ENCODE measurements at regions not wholly inside any gene's neighbourhood (a gene's known extent, or its start where the extent isn't known, plus 50 kb on each side); places are given as distances from the start of the nearest gene placed in this dataset.

GRCh38 chr3:146884296-146884695, 279.1 kb upstream of the PLSCR5 start:
- Mint-ChIP-seq H3K9me3 (peaks cover 0 to 17% (median 4%) of the 10 kb centered on the region in 11 donors), H3K4me1 (no peaks in the 10 kb centered on the region), H3K27ac (no peak overlapping the region), H3K36me3 (no peaks in the 10 kb centered on the region), H3K4me3 (no peak overlapping the region), H3K27me3 (no peaks in the 10 kb centered on the region)
- DNase-seq (no peak), ATAC-seq (no peak)
- ChIA-PET CTCF (no interaction called here), POLR2A (no interaction called here)
- intact Hi-C loops (cut with micrococcal nuclease) = no loop called here
- Histone ChIP-seq H3K4me3 (ENCODE audit: low read length) (no peak overlapping the region), H3K27ac (ENCODE audit: low read depth, low read length) (no peak overlapping the region), H3K27me3 (ENCODE audit: control insufficient read depth in 2 of 2, insufficient read depth in 2 of 2, low read length in 2 of 2) (no peaks in the 10 kb centered on the region), H3K9me3 (ENCODE audit: control insufficient read depth in 2 of 3, low read length in 3 of 3) (no peaks in the 10 kb centered on the region), H3K4me1 (ENCODE audit: control insufficient read depth in 2 of 2, insufficient read depth in 2 of 2, low read length in 2 of 2) (no peaks in the 10 kb centered on the region), H3K36me3 (ENCODE audit: control insufficient read depth in 2 of 3, insufficient read depth in 3 of 3, low read length in 3 of 3) (no peaks in the 10 kb centered on the region)

- Histone ChIP-seq H3K27ac (ENCODE audit: low read depth, low read length) (no peak overlapping the region), H3K27me3 (ENCODE audit: control insufficient read depth in 2 of 2, insufficient read depth in 2 of 2, low read length in 2 of 2) (no peaks in the 10 kb centered on the region), H3K4me3 (ENCODE audit: low read length) (no peak overlapping the region), H3K9me3 (ENCODE audit: control insufficient read depth in 2 of 3, low read length in 3 of 3) (no peaks in the 10 kb centered on the region), H3K36me3 (ENCODE audit: control insufficient read depth in 2 of 3, insufficient read depth in 3 of 3, low read length in 3 of 3) (no peaks in the 10 kb centered on the region), H3K4me1 (ENCODE audit: control insufficient read depth in 2 of 2, insufficient read depth in 2 of 2, low read length in 2 of 2) (no peaks in the 10 kb centered on the region)
- no peaks in the 10 kb centered on the region for H3K27me3 Mint-ChIP-seq
- H3K4me3 Mint-ChIP-seq = no peak overlapping the region
- DNase-seq (no peak), ATAC-seq (no peak)
- H3K9me3 Mint-ChIP-seq = peaks cover 0 to 17% (median 4%) of the 10 kb centered on the region in 11 donors
- H3K27ac Mint-ChIP-seq = no peak overlapping the region
- CTCF ChIA-PET = no interaction called here
- H3K36me3 Mint-ChIP-seq = no peaks in the 10 kb centered on the region
- intact Hi-C loops (cut with micrococcal nuclease) = no loop called here
- POLR2A ChIA-PET = no interaction called here
- no peaks in the 10 kb centered on the region for H3K4me1 Mint-ChIP-seq
Measured at GRCh38 chr3:146883288-146883687, 278.1 kb upstream of the PLSCR5 start.

GRCh38 chr3:146881966-146882760, 277.0 kb upstream of the PLSCR5 start:
- H3K4me3 ChIP-seq (ENCODE audit: low read length) = no peak overlapping the region
- Mint-ChIP-seq H3K27me3 (no peaks in the 10 kb centered on the region), H3K4me1 (no peaks in the 10 kb centered on the region), H3K27ac (no peak overlapping the region), H3K4me3 (no peak overlapping the region), H3K9me3 (peaks cover 0 to 17% (median 4%) of the 10 kb centered on the region in 11 donors), H3K36me3 (no peaks in the 10 kb centered on the region)
- POLR2A ChIA-PET = no interaction called here
- no peak for DNase-seq
- ATAC-seq = no peak
- no peaks in the 10 kb centered on the region for H3K9me3 ChIP-seq (ENCODE audit: control insufficient read depth in 2 of 3, low read length in 3 of 3)
- intact Hi-C loops (cut with micrococcal nuclease) = no loop called here
- no peak overlapping the region for H3K27ac ChIP-seq (ENCODE audit: low read depth, low read length)
- H3K4me1 ChIP-seq (ENCODE audit: control insufficient read depth in 2 of 2, insufficient read depth in 2 of 2, low read length in 2 of 2) = no peaks in the 10 kb centered on the region
- H3K36me3 ChIP-seq (ENCODE audit: control insufficient read depth in 2 of 3, insufficient read depth in 3 of 3, low read length in 3 of 3) = no peaks in the 10 kb centered on the region
- CTCF ChIA-PET = no interaction called here
- no peaks in the 10 kb centered on the region for H3K27me3 ChIP-seq (ENCODE audit: control insufficient read depth in 2 of 2, insufficient read depth in 2 of 2, low read length in 2 of 2)

GRCh38 chr3:146881356-146881755, 276.2 kb upstream of the PLSCR5 start:
- H3K4me3 ChIP-seq (ENCODE audit: low read length) = no peak overlapping the region
- no peaks in the 10 kb centered on the region for H3K36me3 ChIP-seq (ENCODE audit: control insufficient read depth in 2 of 3, insufficient read depth in 3 of 3, low read length in 3 of 3)
- CTCF ChIA-PET = no interaction called here
- ATAC-seq (no peak), DNase-seq (no peak)
- peaks cover 0 to 11% (median 4%) of the 10 kb centered on the region in 11 donors for H3K9me3 Mint-ChIP-seq
- no peaks in the 10 kb centered on the region for H3K4me1 Mint-ChIP-seq
- intact Hi-C loops (cut with micrococcal nuclease) = no loop called here
- H3K4me1 ChIP-seq (ENCODE audit: control insufficient read depth in 2 of 2, insufficient read depth in 2 of 2, low read length in 2 of 2) = no peaks in the 10 kb centered on the region
- H3K9me3 ChIP-seq (ENCODE audit: control insufficient read depth in 2 of 3, low read length in 3 of 3) = no peaks in the 10 kb centered on the region
- no peaks in the 10 kb centered on the region for H3K36me3 Mint-ChIP-seq
- H3K27me3 Mint-ChIP-seq = no peaks in the 10 kb centered on the region
- H3K4me3 Mint-ChIP-seq = no peak overlapping the region
- no peaks in the 10 kb centered on the region for H3K27me3 ChIP-seq (ENCODE audit: control insufficient read depth in 2 of 2, insufficient read depth in 2 of 2, low read length in 2 of 2)
- POLR2A ChIA-PET = no interaction called here
- H3K27ac ChIP-seq (ENCODE audit: low read depth, low read length) = no peak overlapping the region
- no peak overlapping the region for H3K27ac Mint-ChIP-seq

- H3K36me3 ChIP-seq (ENCODE audit: control insufficient read depth in 2 of 3, insufficient read depth in 3 of 3, low read length in 3 of 3) = no peaks in the 10 kb centered on the region
- no peak overlapping the region for H3K4me3 ChIP-seq (ENCODE audit: low read length)
- no peak overlapping the region for H3K27ac ChIP-seq (ENCODE audit: low read depth, low read length)
- no peaks in the 10 kb centered on the region for H3K4me1 Mint-ChIP-seq
- H3K27me3 ChIP-seq (ENCODE audit: control insufficient read depth in 2 of 2, insufficient read depth in 2 of 2, low read length in 2 of 2) = no peaks in the 10 kb centered on the region
- H3K36me3 Mint-ChIP-seq = no peaks in the 10 kb centered on the region
- H3K4me3 Mint-ChIP-seq = no peak overlapping the region
- no peaks in the 10 kb centered on the region for H3K27me3 Mint-ChIP-seq
- ATAC-seq (no peak), DNase-seq (no peak)
- no peak overlapping the region for H3K27ac Mint-ChIP-seq
- ChIA-PET CTCF (no interaction called here), POLR2A (no interaction called here)
- H3K9me3 ChIP-seq (ENCODE audit: control insufficient read depth in 2 of 3, low read length in 3 of 3) = peaks cover 0 to 5% (median 0%) of the 10 kb centered on the region in 3 experiments
- intact Hi-C loops (cut with micrococcal nuclease) = no loop called here
- H3K9me3 Mint-ChIP-seq = peaks cover 3 to 43% (median 22%) of the 10 kb centered on the region in 11 donors
- no peaks in the 10 kb centered on the region for H3K4me1 ChIP-seq (ENCODE audit: control insufficient read depth in 2 of 2, insufficient read depth in 2 of 2, low read length in 2 of 2)
Measured at GRCh38 chr3:146873748-146874147, 268.6 kb upstream of the PLSCR5 start.

- Mint-ChIP-seq H3K4me1 (no peaks in the 10 kb centered on the region), H3K9me3 (peaks cover 0 to 9% (median 0%) of the 10 kb centered on the region in 11 donors), H3K4me3 (no peak overlapping the region), H3K27ac (no peak overlapping the region), H3K36me3 (no peaks in the 10 kb centered on the region), H3K27me3 (no peaks in the 10 kb centered on the region)
- DNase-seq = no peak
- ChIA-PET POLR2A (no interaction called here), CTCF (no interaction called here)
- Histone ChIP-seq H3K4me3 (ENCODE audit: low read length) (no peak overlapping the region), H3K27ac (ENCODE audit: low read depth, low read length) (no peak overlapping the region), H3K27me3 (ENCODE audit: control insufficient read depth in 2 of 2, insufficient read depth in 2 of 2, low read length in 2 of 2) (no peaks in the 10 kb centered on the region), H3K9me3 (ENCODE audit: control insufficient read depth in 2 of 3, low read length in 3 of 3) (no peaks in the 10 kb centered on the region), H3K36me3 (ENCODE audit: control insufficient read depth in 2 of 3, insufficient read depth in 3 of 3, low read length in 3 of 3) (no peaks in the 10 kb centered on the region), H3K4me1 (ENCODE audit: control insufficient read depth in 2 of 2, insufficient read depth in 2 of 2, low read length in 2 of 2) (no peaks in the 10 kb centered on the region)
- ATAC-seq = no peak
- intact Hi-C loops (cut with micrococcal nuclease) = no loop called here
Measured at GRCh38 chr3:146865175-146865755, 260.1 kb upstream of the PLSCR5 start.

- H3K27me3 ChIP-seq (ENCODE audit: control insufficient read depth in 2 of 2, insufficient read depth in 2 of 2, low read length in 2 of 2) = no peaks in the 10 kb centered on the region
- POLR2A ChIA-PET = no interaction called here
- ATAC-seq (no peak), DNase-seq (no peak)
- Mint-ChIP-seq H3K4me1 (no peaks in the 10 kb centered on the region), H3K27ac (no peak overlapping the region), H3K36me3 (peaks cover 0 to 3% (median 0%) of the 10 kb centered on the region in 5 donors), H3K4me3 (no peak overlapping the region), H3K27me3 (no peaks in the 10 kb centered on the region), H3K9me3 (peaks cover 0 to 14% (median 4%) of the 10 kb centered on the region in 11 donors)
- CTCF ChIA-PET = no interaction called here
- no peaks in the 10 kb centered on the region for H3K36me3 ChIP-seq (ENCODE audit: control insufficient read depth in 2 of 3, insufficient read depth in 3 of 3, low read length in 3 of 3)
- H3K4me3 ChIP-seq (ENCODE audit: low read length) = no peak overlapping the region
- H3K27ac ChIP-seq (ENCODE audit: low read depth, low read length) = no peak overlapping the region
- H3K9me3 ChIP-seq (ENCODE audit: control insufficient read depth in 2 of 3, low read length in 3 of 3) = no peaks in the 10 kb centered on the region
- intact Hi-C loops (cut with micrococcal nuclease) = no loop called here
- no peaks in the 10 kb centered on the region for H3K4me1 ChIP-seq (ENCODE audit: control insufficient read depth in 2 of 2, insufficient read depth in 2 of 2, low read length in 2 of 2)
Measured at GRCh38 chr3:146861262-146861661, 256.1 kb upstream of the PLSCR5 start.
